Progenitor cell of endocrine pancreas (in vitro differentiated cells): ENCODE measurements at regions not wholly inside any gene's neighbourhood (a gene's known extent, or its start where the extent isn't known, plus 50 kb on each side); places are given as distances from the start of the nearest gene placed in this dataset.

Source experiments
- DNase-seq: peaks from one replicate; pipeline ENCODE4 v3.0.0; 2021; ENCODE audit warnings: low spot score; ENCODE audit not compliant: unreplicated experiment
- H3K27ac Mint-ChIP-seq: 2 replicates; pipeline ENCODE4 v1.8.0; 2021; ENCODE audit warnings: mild to moderate bottlenecking, moderate library complexity, mixed read lengths
- H3K27me3 Mint-ChIP-seq: 2 replicates; pipeline ENCODE4 v1.8.0; 2021; ENCODE audit warnings: mixed read lengths
- H3K36me3 Mint-ChIP-seq: 2 replicates; pipeline ENCODE4 v1.8.0; 2022; ENCODE audit warnings: mixed read lengths; ENCODE audit not compliant: insufficient read depth
- H3K4me1 Mint-ChIP-seq: 2 replicates; pipeline ENCODE4 v1.8.0; 2021; ENCODE audit warnings: low read depth, mixed read lengths
- H3K4me3 Mint-ChIP-seq: 2 replicates; pipeline ENCODE4 v1.8.0; 2021; ENCODE audit warnings: low read depth, mild to moderate bottlenecking, moderate library complexity, mixed read lengths
- H3K9me3 Mint-ChIP-seq: 2 replicates; pipeline ENCODE4 v1.8.0; 2021; ENCODE audit warnings: low read depth, mixed read lengths
- TF ChIP-seq, protein P1 (sequence below): fragments of 200-600 bp; sonication (generic); IDR thresholded peaks from one replicate; pipeline ENCODE4 v1.5.0; 2021; ENCODE audit warnings: antibody characterized with exemption, mild to moderate bottlenecking; ENCODE audit not compliant: unreplicated experiment

- TF ChIP-seq, protein P1, sequence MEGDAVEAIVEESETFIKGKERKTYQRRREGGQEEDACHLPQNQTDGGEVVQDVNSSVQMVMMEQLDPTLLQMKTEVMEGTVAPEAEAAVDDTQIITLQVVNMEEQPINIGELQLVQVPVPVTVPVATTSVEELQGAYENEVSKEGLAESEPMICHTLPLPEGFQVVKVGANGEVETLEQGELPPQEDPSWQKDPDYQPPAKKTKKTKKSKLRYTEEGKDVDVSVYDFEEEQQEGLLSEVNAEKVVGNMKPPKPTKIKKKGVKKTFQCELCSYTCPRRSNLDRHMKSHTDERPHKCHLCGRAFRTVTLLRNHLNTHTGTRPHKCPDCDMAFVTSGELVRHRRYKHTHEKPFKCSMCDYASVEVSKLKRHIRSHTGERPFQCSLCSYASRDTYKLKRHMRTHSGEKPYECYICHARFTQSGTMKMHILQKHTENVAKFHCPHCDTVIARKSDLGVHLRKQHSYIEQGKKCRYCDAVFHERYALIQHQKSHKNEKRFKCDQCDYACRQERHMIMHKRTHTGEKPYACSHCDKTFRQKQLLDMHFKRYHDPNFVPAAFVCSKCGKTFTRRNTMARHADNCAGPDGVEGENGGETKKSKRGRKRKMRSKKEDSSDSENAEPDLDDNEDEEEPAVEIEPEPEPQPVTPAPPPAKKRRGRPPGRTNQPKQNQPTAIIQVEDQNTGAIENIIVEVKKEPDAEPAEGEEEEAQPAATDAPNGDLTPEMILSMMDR = no peak
- Mint-ChIP-seq H3K9me3 (peaks cover 14% of the 10 kb centered on the region), H3K4me1 (no peaks in the 10 kb centered on the region)
Observed at GRCh38 chr20:55406891-55407290, 598.4 kb downstream of the CBLN4 start.

GRCh38 chr20:55394592-55394991 is 610.7 kb downstream of the CBLN4 start:
- TF ChIP-seq, protein P1 = no peak
- H3K36me3 Mint-ChIP-seq = no peaks in the 10 kb centered on the region
- no peak for DNase-seq
- no peaks in the 10 kb centered on the region for H3K27me3 Mint-ChIP-seq
- no peaks in the 10 kb centered on the region for H3K4me1 Mint-ChIP-seq
- no peaks in the 10 kb centered on the region for H3K9me3 Mint-ChIP-seq
- no peak overlapping the region for H3K4me3 Mint-ChIP-seq
- no peak overlapping the region for H3K27ac Mint-ChIP-seq

More at GRCh38 chr20:55406891-55407290, 598.4 kb downstream of the CBLN4 start:
- no peak overlapping the region for H3K4me3 Mint-ChIP-seq
- no peaks in the 10 kb centered on the region for H3K36me3 Mint-ChIP-seq
- H3K27me3 Mint-ChIP-seq = no peaks in the 10 kb centered on the region
- DNase-seq = no peak
- H3K27ac Mint-ChIP-seq = no peak overlapping the region

DNA sequence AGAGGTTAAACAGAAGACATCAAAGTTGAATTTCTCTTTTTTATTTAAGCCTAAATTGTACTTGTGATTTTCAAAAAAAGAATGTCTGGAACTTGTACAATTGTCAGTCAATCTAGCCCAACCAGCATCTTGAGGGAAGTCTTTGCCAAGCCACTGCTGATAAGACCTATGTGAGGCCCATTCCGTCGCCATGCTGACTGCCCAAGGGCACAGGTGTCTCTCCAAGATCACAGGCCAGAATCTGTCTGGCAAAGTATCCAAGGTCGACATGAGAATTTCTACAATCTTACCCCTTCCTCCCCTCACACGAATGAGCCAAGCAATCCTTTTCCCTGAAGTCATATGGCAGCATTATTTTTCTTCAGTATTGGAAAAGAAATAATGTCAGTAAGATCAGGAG is 614.5 kb downstream of the CBLN4 start:
- Mint-ChIP-seq H3K4me3 (no peak overlapping the region), H3K9me3 (no peaks in the 10 kb centered on the region), H3K4me1 (no peaks in the 10 kb centered on the region), H3K27me3 (no peaks in the 10 kb centered on the region), H3K36me3 (no peaks in the 10 kb centered on the region), H3K27ac (no peak overlapping the region)
- TF ChIP-seq, protein P1 = no peak
- no peak for DNase-seq

DNA sequence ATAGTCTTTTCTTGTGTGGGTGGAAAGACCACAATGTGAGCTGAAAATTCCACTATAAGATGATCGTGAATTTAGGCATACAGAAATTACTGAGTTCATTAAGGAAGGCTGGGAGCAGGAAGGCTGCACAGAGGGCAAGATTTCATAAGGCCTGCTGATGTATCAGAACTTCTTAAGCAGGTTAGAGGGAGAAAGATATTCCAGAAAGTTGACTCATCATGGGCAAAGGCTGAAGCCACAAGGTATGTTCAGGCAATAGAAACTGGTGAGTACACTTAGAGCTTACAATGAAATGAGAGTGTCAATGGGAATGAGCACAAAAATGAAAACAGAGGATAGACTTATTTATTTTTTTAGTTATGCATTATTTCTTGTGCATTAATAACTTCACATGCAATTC is 618.6 kb downstream of the CBLN4 start:
- H3K27me3 Mint-ChIP-seq = no peaks in the 10 kb centered on the region
- H3K27ac Mint-ChIP-seq = no peak overlapping the region
- no peak for DNase-seq
- H3K4me1 Mint-ChIP-seq = no peaks in the 10 kb centered on the region
- no peaks in the 10 kb centered on the region for H3K36me3 Mint-ChIP-seq
- TF ChIP-seq, protein P1 = no peak
- H3K4me3 Mint-ChIP-seq = no peak overlapping the region
- H3K9me3 Mint-ChIP-seq = no peaks in the 10 kb centered on the region

- no peak for DNase-seq
- Mint-ChIP-seq H3K4me1 (no peaks in the 10 kb centered on the region), H3K9me3 (peaks cover 6% of the 10 kb centered on the region), H3K27ac (no peak overlapping the region), H3K27me3 (no peaks in the 10 kb centered on the region), H3K4me3 (no peak overlapping the region), H3K36me3 (no peaks in the 10 kb centered on the region)
- TF ChIP-seq, protein P1 = no peak
Observed at GRCh38 chr20:55375920-55376319, 629.4 kb downstream of the CBLN4 start.
